GM19395 (cell line): ENCODE measurements at regions not wholly inside any gene's neighbourhood (a gene's known extent, or its start where the extent isn't known, plus 50 kb on each side); places are given as distances from the start of the nearest gene placed in this dataset.
"Not testable (repeated sequence)": the region's sequence is repeated elsewhere in the genome, so short reads cannot be mapped to it uniquely, and the experiment has no call there.

ENCODE experiments used
- ATAC-seq: cut with Tn5 transposase; IDR thresholded peaks from one replicate; pipeline ENCODE4 v1.9.1; 2021; ENCODE audit warnings: mild to moderate bottlenecking, moderate library complexity; ENCODE audit not compliant: unreplicated experiment

GRCh38 chr9:25288195-25288594 is 390.0 kb downstream of the TUSC1 start:
- not testable (repeated sequence) for ATAC-seq

DNA sequence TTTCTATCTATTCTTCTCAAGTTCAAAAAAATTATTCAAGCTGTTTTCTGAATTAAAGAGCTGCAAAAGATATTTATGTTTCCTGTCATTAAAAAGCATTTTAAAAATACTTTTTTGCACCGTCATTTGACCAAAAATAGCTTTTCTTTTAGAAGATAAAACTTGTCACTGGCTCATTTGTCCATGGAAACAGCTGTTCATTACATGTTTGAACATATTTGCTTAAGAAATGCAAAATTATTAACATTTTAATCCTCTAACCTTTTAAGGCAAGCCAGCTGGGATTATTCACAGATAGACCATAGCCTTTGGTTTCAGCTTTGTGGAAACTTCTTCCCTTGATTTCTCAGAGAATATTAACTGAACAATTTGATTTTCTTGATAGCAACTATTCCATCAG is 393.9 kb downstream of the TUSC1 start:
- ATAC-seq: no peak

GRCh38 chr9:25282946-25283345 is 395.3 kb downstream of the TUSC1 start:
- ATAC-seq: no peak

DNA sequence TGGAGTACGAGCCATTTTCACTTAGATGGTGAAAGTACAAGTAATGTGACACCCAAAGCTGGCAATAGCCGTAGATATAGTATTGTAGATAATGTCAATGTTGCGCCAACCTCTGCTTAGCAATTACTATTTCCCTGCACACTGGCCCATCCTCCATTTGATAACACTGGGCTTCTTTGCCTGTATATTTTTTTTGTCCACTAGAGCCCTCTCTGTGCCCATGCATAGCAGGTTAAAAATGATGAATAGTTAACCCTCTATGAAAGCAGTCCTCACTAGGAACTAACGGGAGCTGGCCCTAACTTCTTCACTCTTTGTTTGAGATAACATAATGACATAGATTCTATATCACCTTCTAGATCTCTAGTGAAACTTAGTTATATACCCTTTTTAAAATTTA is 416.8 kb downstream of the TUSC1 start:
- no peak for ATAC-seq

DNA sequence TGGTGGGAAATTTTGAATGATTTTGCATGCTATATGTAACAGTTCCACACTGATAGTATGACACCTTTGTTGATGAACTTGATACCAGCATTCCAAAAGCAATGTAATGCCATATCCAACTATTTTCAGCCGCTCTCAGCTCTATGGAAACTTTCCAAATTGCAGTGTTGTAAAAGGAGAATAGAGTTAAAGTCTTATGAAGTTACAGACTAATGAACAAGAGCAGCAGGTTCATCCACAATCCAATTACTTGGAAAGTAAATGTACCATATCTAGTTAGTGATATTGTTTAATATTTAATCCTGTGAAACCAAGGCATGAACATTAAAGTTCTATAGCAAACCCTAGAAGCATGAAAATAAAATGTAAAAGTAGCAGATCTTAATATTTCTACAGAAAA is 418.2 kb downstream of the TUSC1 start:
- no peak for ATAC-seq

DNA sequence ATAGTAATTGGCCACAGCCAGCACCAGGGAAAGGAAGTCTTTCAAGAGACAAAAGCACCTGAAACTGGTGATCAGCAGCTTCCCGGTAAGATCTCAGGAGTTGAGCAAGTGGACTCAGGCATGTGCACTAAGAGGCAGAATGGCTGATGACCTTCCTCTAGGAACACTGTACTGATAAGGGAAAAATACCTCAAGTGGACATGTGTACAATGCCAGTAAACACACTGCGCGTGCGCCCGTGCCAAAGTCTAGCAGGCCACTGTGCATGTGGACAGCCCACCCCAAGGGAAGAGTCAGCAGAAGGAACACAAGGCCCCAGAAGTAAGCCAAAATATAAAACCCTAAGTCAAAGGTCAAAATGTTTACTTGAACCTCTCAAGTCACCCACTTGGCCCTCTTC is 423.0 kb downstream of the TUSC1 start:
- no peak for ATAC-seq

DNA sequence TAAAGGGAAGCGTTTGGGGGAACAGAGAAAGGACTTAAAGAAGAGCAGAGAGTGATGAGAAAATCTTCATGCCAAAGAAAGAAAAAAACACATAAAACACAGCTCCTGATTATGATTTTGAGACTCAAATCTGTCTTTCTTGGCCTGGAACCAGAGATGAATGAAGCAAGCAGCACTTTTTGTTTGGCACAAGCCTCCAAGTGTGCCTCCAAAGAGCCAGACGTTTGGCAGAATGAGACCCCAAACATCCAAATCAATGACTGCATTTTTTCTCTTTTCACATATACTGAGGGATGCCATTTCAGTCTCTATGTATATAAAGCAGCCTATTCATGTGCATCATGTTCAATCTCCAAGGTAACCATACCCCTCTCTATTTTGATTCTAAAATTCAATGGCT is 424.2 kb downstream of the TUSC1 start:
- ATAC-seq: no peak

DNA sequence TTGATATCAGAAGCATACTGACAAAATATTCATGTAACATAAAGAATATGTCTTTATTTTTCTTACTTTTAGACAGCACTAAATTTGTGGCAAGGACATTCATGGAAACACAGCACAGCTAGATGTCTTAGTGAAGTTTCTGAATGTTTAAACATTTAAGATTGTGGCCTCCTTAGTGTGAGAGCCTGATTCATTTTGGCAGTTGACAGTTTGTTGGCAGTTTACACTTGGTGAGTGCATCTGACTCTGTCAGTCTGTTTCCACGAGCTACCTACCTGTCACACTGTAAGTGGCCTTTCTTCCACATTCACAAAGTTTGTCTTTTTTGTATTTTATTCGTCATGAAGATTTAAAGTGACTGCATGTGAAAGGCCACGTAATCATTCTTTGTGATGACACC is 436.8 kb downstream of the TUSC1 start:
- no peak for ATAC-seq

GRCh38 chr9:25226901-25227686 is 451.1 kb downstream of the TUSC1 start:
- no peak for ATAC-seq

GRCh38 chr9:25225938-25226760 is 452.1 kb downstream of the TUSC1 start:
- ATAC-seq: no peak

- ATAC-seq: no peak
Measured at GRCh38 chr9:25224996-25225395, 453.2 kb downstream of the TUSC1 start.

DNA sequence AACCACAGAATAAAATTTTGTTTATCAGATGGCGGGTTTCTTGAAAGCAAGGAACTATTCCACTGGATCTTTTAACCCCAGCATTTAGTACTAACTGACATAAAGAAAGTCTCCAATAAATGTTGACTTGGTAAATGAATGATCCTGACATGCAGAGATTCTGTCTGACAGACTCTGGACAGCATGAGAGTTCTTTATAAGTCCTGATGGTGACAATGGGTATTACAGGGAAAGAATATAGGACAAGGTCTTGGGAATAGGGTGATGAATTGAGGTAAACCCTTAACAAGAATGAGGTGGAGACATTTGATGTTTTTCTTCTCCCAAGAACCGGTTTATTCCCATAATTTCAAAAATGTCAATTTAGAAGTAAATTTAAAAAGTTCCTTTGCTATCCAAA is 453.9 kb downstream of the TUSC1 start:
- no peak for ATAC-seq

DNA sequence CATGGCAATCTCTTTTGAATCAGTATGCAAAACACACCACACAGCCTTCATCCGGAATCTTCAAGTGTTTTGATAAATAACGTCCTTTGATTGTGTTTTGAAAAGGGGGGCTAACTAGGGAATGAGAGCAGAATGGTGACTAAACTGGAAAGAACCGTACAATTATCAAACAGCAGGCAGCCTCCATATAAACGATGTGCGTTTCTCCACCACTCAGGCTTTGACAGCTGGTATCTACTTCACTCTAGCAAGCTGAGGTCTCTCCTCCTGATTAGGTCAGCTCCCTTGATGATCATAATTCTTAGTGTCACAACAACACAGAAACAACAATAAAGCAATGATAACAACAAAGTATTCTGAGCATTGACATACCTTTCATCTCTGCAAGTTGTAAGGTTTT is 465.9 kb downstream of the TUSC1 start:
- ATAC-seq: no peak

GRCh38 chr9:25207402-25208195 is 470.6 kb downstream of the TUSC1 start:
- ATAC-seq: no peak

GRCh38 chr9:25206027-25206426 is 472.2 kb downstream of the TUSC1 start:
- no peak for ATAC-seq

GRCh38 chr9:25205285-25205684 is 473.0 kb downstream of the TUSC1 start:
- no peak for ATAC-seq

DNA sequence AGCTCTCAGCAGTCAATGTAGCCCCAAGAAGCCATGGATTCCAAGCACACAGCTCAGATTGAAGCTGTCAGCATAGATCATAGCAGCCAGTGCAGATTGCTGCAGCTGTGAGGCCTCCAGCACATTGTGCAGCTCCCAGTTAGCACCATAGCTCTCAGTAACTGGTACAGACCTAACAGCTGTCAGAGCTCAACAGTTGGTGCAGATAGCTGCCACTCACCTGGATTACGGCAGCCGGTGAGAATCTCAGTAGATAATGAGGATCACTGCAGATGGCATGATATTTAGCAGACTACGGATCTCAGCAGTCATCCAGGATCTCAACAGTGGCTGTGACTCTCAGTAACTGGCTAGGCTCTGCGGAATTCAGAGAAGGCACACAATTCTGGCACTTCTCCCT is 500.4 kb downstream of the TUSC1 start:
- ATAC-seq: no peak

GRCh38 chr9:25129537-25129936 is 548.7 kb downstream of the TUSC1 start:
- no peak for ATAC-seq

- ATAC-seq: no peak
Measured at GRCh38 chr9:25121811-25122210, 556.4 kb downstream of the TUSC1 start.

GRCh38 chr9:25119041-25119440 is 559.2 kb downstream of the TUSC1 start:
- ATAC-seq: no peak

DNA sequence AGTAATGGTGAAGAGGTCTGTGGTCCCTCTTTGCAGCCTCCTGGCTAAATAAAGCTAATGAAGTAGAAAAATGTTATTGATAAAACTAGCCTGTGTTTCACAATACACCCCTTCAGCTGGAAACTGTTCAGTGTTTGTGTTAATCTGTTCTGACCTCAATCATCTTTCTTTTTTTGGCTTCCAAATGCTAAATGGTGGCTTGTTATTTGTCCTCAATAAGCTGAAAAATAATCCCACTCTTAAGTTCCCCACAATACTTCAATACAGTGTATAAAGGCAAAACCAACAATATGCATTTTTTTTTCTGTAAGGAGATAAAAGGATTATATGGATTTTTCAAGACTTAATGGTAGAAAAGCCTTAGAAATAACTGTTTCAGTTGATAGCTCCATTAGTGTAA is 560.5 kb downstream of the TUSC1 start:
- ATAC-seq: no peak
